ENCODE measurements at regions not wholly inside any gene's neighbourhood (a gene's known extent, or its start where the extent isn't known, plus 50 kb on each side); places are given as distances from the start of the nearest gene placed in this dataset.

GRCh38 chr13:62356977-62357376 is 941.3 kb upstream of the PCDH20 start:
- POLR2A ChIA-PET: no interaction called here
- no peak overlapping the region for H3K4me3 ChIP-seq (ENCODE audit: low read depth, low read length)
- no peak overlapping the region for H3K27ac ChIP-seq (ENCODE audit: low read depth, low read length)
- no peaks in the 10 kb centered on the region for H3K9me3 ChIP-seq (ENCODE audit: control insufficient read depth, insufficient read depth, low read length)
- TF ChIP-seq, protein P1, sequence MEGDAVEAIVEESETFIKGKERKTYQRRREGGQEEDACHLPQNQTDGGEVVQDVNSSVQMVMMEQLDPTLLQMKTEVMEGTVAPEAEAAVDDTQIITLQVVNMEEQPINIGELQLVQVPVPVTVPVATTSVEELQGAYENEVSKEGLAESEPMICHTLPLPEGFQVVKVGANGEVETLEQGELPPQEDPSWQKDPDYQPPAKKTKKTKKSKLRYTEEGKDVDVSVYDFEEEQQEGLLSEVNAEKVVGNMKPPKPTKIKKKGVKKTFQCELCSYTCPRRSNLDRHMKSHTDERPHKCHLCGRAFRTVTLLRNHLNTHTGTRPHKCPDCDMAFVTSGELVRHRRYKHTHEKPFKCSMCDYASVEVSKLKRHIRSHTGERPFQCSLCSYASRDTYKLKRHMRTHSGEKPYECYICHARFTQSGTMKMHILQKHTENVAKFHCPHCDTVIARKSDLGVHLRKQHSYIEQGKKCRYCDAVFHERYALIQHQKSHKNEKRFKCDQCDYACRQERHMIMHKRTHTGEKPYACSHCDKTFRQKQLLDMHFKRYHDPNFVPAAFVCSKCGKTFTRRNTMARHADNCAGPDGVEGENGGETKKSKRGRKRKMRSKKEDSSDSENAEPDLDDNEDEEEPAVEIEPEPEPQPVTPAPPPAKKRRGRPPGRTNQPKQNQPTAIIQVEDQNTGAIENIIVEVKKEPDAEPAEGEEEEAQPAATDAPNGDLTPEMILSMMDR (IDR thresholded peaks at IDR 0.05; ENCODE audit: low read depth, low read length): no peak
- H3K27me3 ChIP-seq (ENCODE audit: control insufficient read depth, insufficient read depth, low read length): no peaks in the 10 kb centered on the region
- CTCF ChIA-PET: interaction anchor here (0.6 to 4.2 kb wide), 8 partner anchors 9 to 1909 kb away, joined by 3 to 76 read pairs (median 13); no protein-coding TSS in a partner anchor
- DNase-seq (ENCODE audit: low read depth, low spot score): peak; percentile 1

DNA sequence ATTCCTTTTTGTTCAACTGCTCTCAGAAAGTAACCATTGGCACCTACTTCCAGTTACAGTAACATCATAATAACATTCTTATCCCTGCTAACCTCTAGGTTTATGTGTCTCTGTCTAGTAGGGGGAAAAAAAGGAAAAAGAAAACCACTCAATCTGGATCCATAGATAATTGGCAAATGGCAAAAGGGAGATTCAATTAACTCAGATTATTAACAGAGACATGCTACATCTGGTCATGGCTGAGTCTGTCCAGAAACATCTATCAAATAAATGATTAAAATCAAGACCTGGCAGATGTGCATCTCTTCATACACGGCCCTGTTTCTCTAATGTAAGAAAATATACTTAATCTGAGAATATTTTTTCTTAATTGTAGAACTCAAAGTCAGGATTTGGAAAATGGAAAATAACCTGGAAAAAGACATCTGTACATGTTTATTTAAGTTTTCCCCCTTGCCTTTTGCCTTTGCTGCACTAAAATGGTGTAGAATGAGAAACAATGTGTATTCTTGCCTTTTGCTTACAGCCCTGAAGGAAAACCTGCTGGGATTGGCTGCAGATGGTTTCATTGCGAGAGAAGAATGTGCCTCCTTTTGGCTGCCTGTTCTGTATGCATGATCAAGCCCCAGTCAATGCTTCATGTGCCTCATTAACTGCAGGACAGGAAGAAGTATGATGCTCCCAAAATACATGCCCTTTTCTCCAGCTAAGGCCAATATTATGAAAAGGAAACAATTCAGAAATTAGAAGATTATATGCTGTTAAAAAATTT is 921.6 kb upstream of the PCDH20 start:
- ChIA-PET CTCF (interaction anchor here (1.7 to 3.4 kb wide), 2 partner anchors 17 to 21 kb away, joined by 4 to 13 read pairs; no protein-coding TSS in a partner anchor), POLR2A (no interaction called here)
- Histone ChIP-seq H3K27ac (ENCODE audit: low read depth, low read length) (no peak overlapping the region), H3K9me3 (ENCODE audit: control insufficient read depth, insufficient read depth, low read length) (no peaks in the 10 kb centered on the region), H3K27me3 (ENCODE audit: control insufficient read depth, insufficient read depth, low read length) (no peaks in the 10 kb centered on the region), H3K4me3 (ENCODE audit: low read depth, low read length) (no peak overlapping the region)
- TF ChIP-seq, protein P1 (IDR thresholded peaks at IDR 0.05; ENCODE audit: low read depth, low read length): no peak
- no peak for DNase-seq (ENCODE audit: low read depth, low spot score)

DNA sequence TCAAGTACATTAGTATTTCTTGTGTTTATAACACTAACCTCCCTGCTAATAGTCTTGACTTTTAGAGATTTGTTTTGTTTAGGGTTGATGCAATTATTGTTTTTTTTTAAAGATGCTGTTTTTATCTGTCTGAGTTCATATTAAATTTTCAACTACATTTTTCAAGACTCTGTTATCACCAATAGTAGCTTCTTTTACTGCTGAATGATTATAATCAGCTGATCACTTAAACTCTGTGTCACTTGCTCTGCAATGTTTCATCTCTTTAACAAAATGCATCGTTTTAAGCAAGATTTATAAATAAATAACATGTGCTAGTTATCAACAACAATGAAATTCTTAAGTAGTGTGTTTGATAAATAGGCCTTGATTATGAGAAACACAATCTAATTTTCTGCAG is 920.9 kb upstream of the PCDH20 start:
- Histone ChIP-seq H3K9me3 (ENCODE audit: control insufficient read depth, insufficient read depth, low read length) (no peaks in the 10 kb centered on the region), H3K4me3 (ENCODE audit: low read depth, low read length) (no peak overlapping the region), H3K27me3 (ENCODE audit: control insufficient read depth, insufficient read depth, low read length) (no peaks in the 10 kb centered on the region), H3K27ac (ENCODE audit: low read depth, low read length) (no peak overlapping the region)
- TF ChIP-seq, protein P1 (IDR thresholded peaks at IDR 0.05; ENCODE audit: low read depth, low read length): no peak
- ChIA-PET POLR2A (no interaction called here), CTCF (no interaction called here)
- no peak for DNase-seq (ENCODE audit: low read depth, low spot score)

- H3K4me3 ChIP-seq (ENCODE audit: low read depth, low read length): no peak overlapping the region
- POLR2A ChIA-PET: no interaction called here
- DNase-seq (ENCODE audit: low read depth, low spot score): no peak
- no peak overlapping the region for H3K27ac ChIP-seq (ENCODE audit: low read depth, low read length)
- H3K9me3 ChIP-seq (ENCODE audit: control insufficient read depth, insufficient read depth, low read length): no peaks in the 10 kb centered on the region
- H3K27me3 ChIP-seq (ENCODE audit: control insufficient read depth, insufficient read depth, low read length): no peaks in the 10 kb centered on the region
- TF ChIP-seq, protein P1 (IDR thresholded peaks at IDR 0.05; ENCODE audit: low read depth, low read length): no peak
- CTCF ChIA-PET: no interaction called here
Measured at GRCh38 chr13:62333466-62333865, 917.8 kb upstream of the PCDH20 start.

DNA sequence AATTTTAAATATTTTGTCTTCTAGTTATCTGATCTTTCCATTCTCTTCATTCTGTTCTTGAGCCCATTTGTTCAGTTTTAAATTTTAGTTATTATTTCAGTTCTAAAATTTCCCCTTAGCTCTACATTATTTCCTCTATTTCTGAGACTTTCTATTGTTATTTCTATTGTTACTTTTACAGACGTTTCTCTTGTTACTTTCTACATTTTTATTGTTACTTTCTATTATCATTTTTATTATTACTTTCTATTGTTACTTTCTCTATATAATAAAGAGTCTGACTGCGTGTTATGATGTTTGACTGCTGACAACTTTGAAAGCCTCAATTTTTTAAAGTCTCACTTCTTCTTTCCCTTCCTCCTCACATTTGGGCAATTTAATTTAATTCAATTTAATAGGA is 915.7 kb upstream of the PCDH20 start:
- Histone ChIP-seq H3K27ac (ENCODE audit: low read depth, low read length) (no peak overlapping the region), H3K27me3 (ENCODE audit: control insufficient read depth, insufficient read depth, low read length) (no peaks in the 10 kb centered on the region), H3K9me3 (ENCODE audit: control insufficient read depth, insufficient read depth, low read length) (no peaks in the 10 kb centered on the region), H3K4me3 (ENCODE audit: low read depth, low read length) (no peak overlapping the region)
- ChIA-PET POLR2A (no interaction called here), CTCF (interaction anchor here (1.0 kb wide), 1 partner anchor 27 kb away, joined by 5 read pairs; no protein-coding TSS in a partner anchor)
- TF ChIP-seq, protein P1 (IDR thresholded peaks at IDR 0.05; ENCODE audit: low read depth, low read length): no peak
- DNase-seq (ENCODE audit: low read depth, low spot score): no peak

Data from AG04450 (cell line).